Stomach (tissue), 4 donors: ENCODE measurements at regions not wholly inside any gene's neighbourhood (a gene's known extent, or its start where the extent isn't known, plus 50 kb on each side); places are given as distances from the start of the nearest gene placed in this dataset.

Experiments used
- POLR2A ChIP-seq, 4 donors: fragments of 450-650 bp; IDR thresholded peaks; one replicate each; pipeline ENCODE4 v1.6.1; 2016; ENCODE audit warnings: antibody characterized with exemption in 4 of 4, control low read depth in 2 of 4, mild to moderate bottlenecking in 1 of 4, moderate library complexity in 1 of 4
- TF ChIP-seq, protein P1 (sequence below), 7 experiments: fragments of 450-650 bp in 4 of 7; fragments of 200-600 bp in 3 of 7; sonication (generic) in 3 of 7; IDR thresholded peaks; one replicate each; pipeline ENCODE4 v1.5.1; 2016 to 2019; ENCODE audit warnings: antibody characterized with exemption in 7 of 7, control low read depth in 2 of 7, mild to moderate bottlenecking in 1 of 7

GRCh38 chr17:72531729-72532128 lies 410.9 kb downstream of the SOX9 start:
- TF ChIP-seq, protein P1, sequence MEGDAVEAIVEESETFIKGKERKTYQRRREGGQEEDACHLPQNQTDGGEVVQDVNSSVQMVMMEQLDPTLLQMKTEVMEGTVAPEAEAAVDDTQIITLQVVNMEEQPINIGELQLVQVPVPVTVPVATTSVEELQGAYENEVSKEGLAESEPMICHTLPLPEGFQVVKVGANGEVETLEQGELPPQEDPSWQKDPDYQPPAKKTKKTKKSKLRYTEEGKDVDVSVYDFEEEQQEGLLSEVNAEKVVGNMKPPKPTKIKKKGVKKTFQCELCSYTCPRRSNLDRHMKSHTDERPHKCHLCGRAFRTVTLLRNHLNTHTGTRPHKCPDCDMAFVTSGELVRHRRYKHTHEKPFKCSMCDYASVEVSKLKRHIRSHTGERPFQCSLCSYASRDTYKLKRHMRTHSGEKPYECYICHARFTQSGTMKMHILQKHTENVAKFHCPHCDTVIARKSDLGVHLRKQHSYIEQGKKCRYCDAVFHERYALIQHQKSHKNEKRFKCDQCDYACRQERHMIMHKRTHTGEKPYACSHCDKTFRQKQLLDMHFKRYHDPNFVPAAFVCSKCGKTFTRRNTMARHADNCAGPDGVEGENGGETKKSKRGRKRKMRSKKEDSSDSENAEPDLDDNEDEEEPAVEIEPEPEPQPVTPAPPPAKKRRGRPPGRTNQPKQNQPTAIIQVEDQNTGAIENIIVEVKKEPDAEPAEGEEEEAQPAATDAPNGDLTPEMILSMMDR (IDR thresholded peaks at IDR 0.05), result no peak
- TF ChIP-seq POLR2A (IDR thresholded peaks at IDR 0.05), result no peak
